ENCODE measurements at regions not wholly inside any gene's neighbourhood (a gene's known extent, or its start where the extent isn't known, plus 50 kb on each side); places are given as distances from the start of the nearest gene placed in this dataset.

DNA sequence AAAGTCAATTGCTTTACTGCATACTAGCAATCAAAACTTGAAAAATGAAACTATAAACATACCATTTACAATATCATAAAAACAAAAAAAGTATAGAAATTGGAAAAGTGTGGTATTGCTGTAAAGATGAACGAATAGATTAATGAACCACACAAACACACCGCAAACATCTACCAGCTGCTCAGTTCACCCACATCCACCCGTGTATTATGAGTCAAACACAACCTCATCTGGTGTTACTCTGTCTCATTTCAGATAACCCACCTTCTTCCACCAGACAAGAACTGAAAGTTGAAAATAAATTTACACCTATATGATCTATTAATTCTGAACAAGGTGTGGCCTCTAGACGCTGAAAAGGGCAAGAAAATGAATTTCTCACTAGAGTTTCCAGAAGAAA, 53.3 kb downstream of the BLID start:
- TF ChIP-seq, protein P1, sequence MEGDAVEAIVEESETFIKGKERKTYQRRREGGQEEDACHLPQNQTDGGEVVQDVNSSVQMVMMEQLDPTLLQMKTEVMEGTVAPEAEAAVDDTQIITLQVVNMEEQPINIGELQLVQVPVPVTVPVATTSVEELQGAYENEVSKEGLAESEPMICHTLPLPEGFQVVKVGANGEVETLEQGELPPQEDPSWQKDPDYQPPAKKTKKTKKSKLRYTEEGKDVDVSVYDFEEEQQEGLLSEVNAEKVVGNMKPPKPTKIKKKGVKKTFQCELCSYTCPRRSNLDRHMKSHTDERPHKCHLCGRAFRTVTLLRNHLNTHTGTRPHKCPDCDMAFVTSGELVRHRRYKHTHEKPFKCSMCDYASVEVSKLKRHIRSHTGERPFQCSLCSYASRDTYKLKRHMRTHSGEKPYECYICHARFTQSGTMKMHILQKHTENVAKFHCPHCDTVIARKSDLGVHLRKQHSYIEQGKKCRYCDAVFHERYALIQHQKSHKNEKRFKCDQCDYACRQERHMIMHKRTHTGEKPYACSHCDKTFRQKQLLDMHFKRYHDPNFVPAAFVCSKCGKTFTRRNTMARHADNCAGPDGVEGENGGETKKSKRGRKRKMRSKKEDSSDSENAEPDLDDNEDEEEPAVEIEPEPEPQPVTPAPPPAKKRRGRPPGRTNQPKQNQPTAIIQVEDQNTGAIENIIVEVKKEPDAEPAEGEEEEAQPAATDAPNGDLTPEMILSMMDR (IDR thresholded peaks at IDR 0.05; ENCODE audit: extremely low read depth, low read depth, low read length): no peak
- Histone ChIP-seq H3K36me3 (ENCODE audit: insufficient read depth, low read length) (peaks cover 84% of the 10 kb centered on the region), H2AFZ (ENCODE audit: low read length) (no peak overlapping the region), H3K9me3 (ENCODE audit: low read depth, low read length) (no peaks in the 10 kb centered on the region), H3K4me1 (ENCODE audit: insufficient read depth, low read length) (no peaks in the 10 kb centered on the region), H3K4me2 (ENCODE audit: insufficient read depth, low read length) (no peak overlapping the region), H4K20me1 (ENCODE audit: insufficient read depth, low read length) (no peaks in the 10 kb centered on the region), H3K79me2 (ENCODE audit: insufficient read depth, low read length) (peaks cover 18% of the 10 kb centered on the region), H3K4me3 (ENCODE audit: insufficient read depth, low read length) (no peak overlapping the region), H3K27ac (ENCODE audit: low read depth, low read length) (no peak overlapping the region), H3K27me3 (ENCODE audit: insufficient read depth, low read length) (no peaks in the 10 kb centered on the region)
- DNase-seq (ENCODE audit: insufficient read length, low spot score, missing footprints): no peak

DNA sequence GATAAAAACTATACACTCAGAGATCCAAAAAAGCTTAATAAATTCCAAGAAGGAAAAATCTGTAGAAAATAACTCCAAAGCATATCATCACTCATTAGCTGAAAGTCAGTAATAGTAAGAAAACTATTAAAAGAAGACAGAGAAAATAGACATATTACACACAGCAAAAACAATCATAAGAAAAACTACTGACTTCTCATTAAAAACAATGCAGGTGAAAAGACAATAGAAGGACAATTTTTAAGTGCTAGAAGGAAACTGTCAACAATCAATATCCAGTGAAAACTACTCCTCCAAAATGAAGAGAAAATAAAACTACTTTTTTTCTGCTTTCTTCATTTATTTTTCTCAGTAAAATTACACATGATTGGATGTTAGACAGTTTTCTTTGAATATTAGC, 56.5 kb downstream of the BLID start:
- Histone ChIP-seq H3K4me1 (ENCODE audit: insufficient read depth, low read length) (no peaks in the 10 kb centered on the region), H2AFZ (ENCODE audit: low read length) (no peak overlapping the region), H3K4me2 (ENCODE audit: insufficient read depth, low read length) (no peak overlapping the region), H3K9me3 (ENCODE audit: low read depth, low read length) (no peaks in the 10 kb centered on the region), H3K79me2 (ENCODE audit: insufficient read depth, low read length) (peaks cover 9% of the 10 kb centered on the region), H3K36me3 (ENCODE audit: insufficient read depth, low read length) (peaks cover 81% of the 10 kb centered on the region), H3K4me3 (ENCODE audit: insufficient read depth, low read length) (no peak overlapping the region), H4K20me1 (ENCODE audit: insufficient read depth, low read length) (no peaks in the 10 kb centered on the region), H3K27ac (ENCODE audit: low read depth, low read length) (no peak overlapping the region), H3K27me3 (ENCODE audit: insufficient read depth, low read length) (no peaks in the 10 kb centered on the region)
- TF ChIP-seq, protein P1 (IDR thresholded peaks at IDR 0.05; ENCODE audit: extremely low read depth, low read depth, low read length): no peak
- no peak for DNase-seq (ENCODE audit: insufficient read length, low spot score, missing footprints)

DNA sequence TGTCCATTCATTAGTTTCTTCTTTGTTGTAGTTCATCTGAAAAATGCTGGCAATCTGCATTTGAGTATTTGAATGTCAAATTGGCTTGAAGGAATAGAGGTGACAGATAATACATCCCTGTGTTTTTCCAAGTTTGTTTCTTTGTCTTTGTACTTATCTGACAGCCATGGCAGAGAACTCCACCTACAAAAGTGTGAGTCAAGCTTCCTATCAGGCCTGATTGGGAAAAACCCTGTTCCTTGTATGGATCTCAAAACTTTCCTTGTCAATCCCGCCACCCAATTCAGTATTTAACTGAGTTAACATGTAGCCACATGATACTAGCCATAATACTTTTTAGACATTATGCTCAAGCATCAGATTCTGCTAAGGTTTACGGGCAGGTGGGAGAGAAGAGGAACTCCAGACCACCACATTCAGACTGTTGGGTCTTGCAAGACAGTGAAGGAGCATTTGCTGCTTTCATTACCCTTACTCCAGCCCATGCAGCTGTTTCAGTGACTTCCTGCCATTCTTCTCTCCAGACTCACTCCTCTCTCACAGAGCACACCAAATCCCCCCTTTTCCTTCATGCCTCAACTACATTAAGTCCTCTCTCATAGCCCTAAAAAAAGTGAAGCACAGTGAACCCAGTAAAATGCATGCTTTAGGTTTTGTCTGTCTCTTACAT, 65.9 kb downstream of the BLID start:
- H3K27ac ChIP-seq (ENCODE audit: low read depth, low read length): peak overlapping the region; percentile 17
- H4K20me1 ChIP-seq (ENCODE audit: insufficient read depth, low read length): no peaks in the 10 kb centered on the region
- no peak overlapping the region for H2AFZ ChIP-seq (ENCODE audit: low read length)
- H3K9me3 ChIP-seq (ENCODE audit: low read depth, low read length): no peaks in the 10 kb centered on the region
- no peak overlapping the region for H3K4me2 ChIP-seq (ENCODE audit: insufficient read depth, low read length)
- H3K79me2 ChIP-seq (ENCODE audit: insufficient read depth, low read length): peaks cover 7% of the 10 kb centered on the region
- TF ChIP-seq, protein P1 (IDR thresholded peaks at IDR 0.05; ENCODE audit: extremely low read depth, low read depth, low read length): no peak
- H3K4me1 ChIP-seq (ENCODE audit: insufficient read depth, low read length): peaks cover 27% of the 10 kb centered on the region
- no peak overlapping the region for H3K4me3 ChIP-seq (ENCODE audit: insufficient read depth, low read length)
- H3K27me3 ChIP-seq (ENCODE audit: insufficient read depth, low read length): no peaks in the 10 kb centered on the region
- peak; percentile 6 for DNase-seq (ENCODE audit: insufficient read length, low spot score, missing footprints)
- H3K36me3 ChIP-seq (ENCODE audit: insufficient read depth, low read length): peaks cover 39% of the 10 kb centered on the region

DNA sequence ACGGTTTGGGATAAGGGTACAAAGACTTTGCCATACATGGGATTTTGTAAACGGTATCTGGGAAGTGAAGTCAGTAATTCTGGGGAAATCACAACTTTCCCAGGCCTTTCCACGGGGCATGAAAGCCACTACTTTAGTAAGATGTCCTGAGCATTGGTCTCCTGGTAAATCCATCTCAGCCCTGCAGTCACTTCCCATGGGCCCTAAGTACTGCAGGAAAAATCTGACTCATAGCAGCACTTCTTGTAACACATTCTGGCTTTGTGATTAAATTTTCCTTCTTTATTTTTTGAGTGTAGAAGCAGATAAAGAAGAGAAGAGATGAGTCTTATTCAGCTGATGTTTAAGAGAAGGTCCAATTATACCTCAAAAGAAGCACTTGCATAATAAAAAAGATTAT, 67.6 kb downstream of the BLID start:
- Histone ChIP-seq H3K27ac (ENCODE audit: low read depth, low read length) (peak overlapping the region; percentile 80), H4K20me1 (ENCODE audit: insufficient read depth, low read length) (no peaks in the 10 kb centered on the region), H3K9me3 (ENCODE audit: low read depth, low read length) (no peaks in the 10 kb centered on the region), H3K4me3 (ENCODE audit: insufficient read depth, low read length) (no peak overlapping the region), H3K4me1 (ENCODE audit: insufficient read depth, low read length) (peaks cover 36% of the 10 kb centered on the region), H3K79me2 (ENCODE audit: insufficient read depth, low read length) (peaks cover 7% of the 10 kb centered on the region), H3K27me3 (ENCODE audit: insufficient read depth, low read length) (no peaks in the 10 kb centered on the region), H2AFZ (ENCODE audit: low read length) (no peak overlapping the region), H3K36me3 (ENCODE audit: insufficient read depth, low read length) (peaks cover 34% of the 10 kb centered on the region), H3K4me2 (ENCODE audit: insufficient read depth, low read length) (no peak overlapping the region)
- TF ChIP-seq, protein P1 (IDR thresholded peaks at IDR 0.05; ENCODE audit: extremely low read depth, low read depth, low read length): no peak
- DNase-seq (ENCODE audit: insufficient read length, low spot score, missing footprints): no peak
